ENCODE measurements at regions not wholly inside any gene's neighbourhood (a gene's known extent, or its start where the extent isn't known, plus 50 kb on each side); places are given as distances from the start of the nearest gene placed in this dataset.

DNA sequence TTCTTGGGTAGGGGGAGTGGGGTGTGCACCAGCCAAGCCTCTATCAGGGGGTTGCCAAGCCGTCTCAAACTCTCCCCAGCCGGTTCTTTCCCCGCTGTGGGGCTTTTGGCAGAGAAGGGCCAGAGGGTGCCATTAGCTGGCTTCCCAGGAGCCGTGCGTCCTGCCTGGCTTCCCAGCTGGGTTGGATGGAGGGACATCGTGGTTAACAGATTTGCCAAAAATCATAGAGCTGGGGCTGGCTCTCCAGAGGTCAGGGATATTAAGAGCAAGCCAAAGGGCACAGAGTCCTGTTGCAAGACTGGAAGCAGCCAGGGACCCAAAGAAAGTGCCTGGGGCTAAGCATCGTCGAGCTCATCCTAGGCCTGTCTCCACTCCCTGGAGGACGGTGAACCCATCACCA lies 104.6 kb upstream of the HES1 start:
- Mint-ChIP-seq H3K9me3 (no peaks in the 10 kb centered on the region), H3K4me1 (peaks cover 21% of the 10 kb centered on the region), H3K27me3 (ENCODE audit: insufficient read depth, low read depth, poor library complexity) (peaks cover 13% of the 10 kb centered on the region), H3K27ac (no peak overlapping the region), H3K36me3 (ENCODE audit: low read depth) (no peaks in the 10 kb centered on the region), H3K4me3 (no peak overlapping the region)
- Histone ChIP-seq H3K27me3 (ENCODE audit: insufficient read depth) (no peaks in the 10 kb centered on the region), H3K36me3 (ENCODE audit: insufficient read depth) (no peaks in the 10 kb centered on the region), H3K4me1 (ENCODE audit: insufficient read depth) (peaks cover 24% of the 10 kb centered on the region), H3K4me3 (no peak overlapping the region), H3K79me2 (replicated peaks; ENCODE audit: insufficient read depth) (no peaks in the 10 kb centered on the region), H4K20me1 (replicated peaks; ENCODE audit: insufficient read depth) (no peaks in the 10 kb centered on the region), H3K9me2 (ENCODE audit: insufficient read depth) (no peaks in the 10 kb centered on the region; the same call in 1 of the 2 replicates), H3F3A (replicated peaks; ENCODE audit: low read depth) (no peaks in the 10 kb centered on the region), H3K27ac (ENCODE audit: low read depth) (no peak overlapping the region), H3K4me2 (no peak overlapping the region), H2AFZ (no peak overlapping the region)
- ATAC-seq (no peak), DNase-seq (ENCODE audit: low spot score) (no peak)
- TF ChIP-seq, protein P1, sequence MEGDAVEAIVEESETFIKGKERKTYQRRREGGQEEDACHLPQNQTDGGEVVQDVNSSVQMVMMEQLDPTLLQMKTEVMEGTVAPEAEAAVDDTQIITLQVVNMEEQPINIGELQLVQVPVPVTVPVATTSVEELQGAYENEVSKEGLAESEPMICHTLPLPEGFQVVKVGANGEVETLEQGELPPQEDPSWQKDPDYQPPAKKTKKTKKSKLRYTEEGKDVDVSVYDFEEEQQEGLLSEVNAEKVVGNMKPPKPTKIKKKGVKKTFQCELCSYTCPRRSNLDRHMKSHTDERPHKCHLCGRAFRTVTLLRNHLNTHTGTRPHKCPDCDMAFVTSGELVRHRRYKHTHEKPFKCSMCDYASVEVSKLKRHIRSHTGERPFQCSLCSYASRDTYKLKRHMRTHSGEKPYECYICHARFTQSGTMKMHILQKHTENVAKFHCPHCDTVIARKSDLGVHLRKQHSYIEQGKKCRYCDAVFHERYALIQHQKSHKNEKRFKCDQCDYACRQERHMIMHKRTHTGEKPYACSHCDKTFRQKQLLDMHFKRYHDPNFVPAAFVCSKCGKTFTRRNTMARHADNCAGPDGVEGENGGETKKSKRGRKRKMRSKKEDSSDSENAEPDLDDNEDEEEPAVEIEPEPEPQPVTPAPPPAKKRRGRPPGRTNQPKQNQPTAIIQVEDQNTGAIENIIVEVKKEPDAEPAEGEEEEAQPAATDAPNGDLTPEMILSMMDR (conservative IDR thresholded peaks at IDR 0.05; ENCODE audit: low read depth in 2 of 2) = no peak
- TF ChIP-seq POLR2AphosphoS5 (IDR thresholded peaks at IDR 0.05; ENCODE audit: low read depth) (no peak), JUNB (IDR thresholded peaks at IDR 0.05; ENCODE audit: unreplicated experiment) (no peak), CREB1 (CRISPR knock-in tag; IDR thresholded peaks at IDR 0.05; ENCODE audit: low read depth) (no peak), ZNF331 (CRISPR knock-in tag; IDR thresholded peaks at IDR 0.05; ENCODE audit: low read depth) (no peak), STAT1 (IDR thresholded peaks at IDR 0.05; ENCODE audit: unreplicated experiment) (no peak)
- TF ChIP-seq, protein P2, sequence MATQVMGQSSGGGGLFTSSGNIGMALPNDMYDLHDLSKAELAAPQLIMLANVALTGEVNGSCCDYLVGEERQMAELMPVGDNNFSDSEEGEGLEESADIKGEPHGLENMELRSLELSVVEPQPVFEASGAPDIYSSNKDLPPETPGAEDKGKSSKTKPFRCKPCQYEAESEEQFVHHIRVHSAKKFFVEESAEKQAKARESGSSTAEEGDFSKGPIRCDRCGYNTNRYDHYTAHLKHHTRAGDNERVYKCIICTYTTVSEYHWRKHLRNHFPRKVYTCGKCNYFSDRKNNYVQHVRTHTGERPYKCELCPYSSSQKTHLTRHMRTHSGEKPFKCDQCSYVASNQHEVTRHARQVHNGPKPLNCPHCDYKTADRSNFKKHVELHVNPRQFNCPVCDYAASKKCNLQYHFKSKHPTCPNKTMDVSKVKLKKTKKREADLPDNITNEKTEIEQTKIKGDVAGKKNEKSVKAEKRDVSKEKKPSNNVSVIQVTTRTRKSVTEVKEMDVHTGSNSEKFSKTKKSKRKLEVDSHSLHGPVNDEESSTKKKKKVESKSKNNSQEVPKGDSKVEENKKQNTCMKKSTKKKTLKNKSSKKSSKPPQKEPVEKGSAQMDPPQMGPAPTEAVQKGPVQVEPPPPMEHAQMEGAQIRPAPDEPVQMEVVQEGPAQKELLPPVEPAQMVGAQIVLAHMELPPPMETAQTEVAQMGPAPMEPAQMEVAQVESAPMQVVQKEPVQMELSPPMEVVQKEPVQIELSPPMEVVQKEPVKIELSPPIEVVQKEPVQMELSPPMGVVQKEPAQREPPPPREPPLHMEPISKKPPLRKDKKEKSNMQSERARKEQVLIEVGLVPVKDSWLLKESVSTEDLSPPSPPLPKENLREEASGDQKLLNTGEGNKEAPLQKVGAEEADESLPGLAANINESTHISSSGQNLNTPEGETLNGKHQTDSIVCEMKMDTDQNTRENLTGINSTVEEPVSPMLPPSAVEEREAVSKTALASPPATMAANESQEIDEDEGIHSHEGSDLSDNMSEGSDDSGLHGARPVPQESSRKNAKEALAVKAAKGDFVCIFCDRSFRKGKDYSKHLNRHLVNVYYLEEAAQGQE (IDR thresholded peaks at IDR 0.05; ENCODE audit: unreplicated experiment) = no peak

DNA sequence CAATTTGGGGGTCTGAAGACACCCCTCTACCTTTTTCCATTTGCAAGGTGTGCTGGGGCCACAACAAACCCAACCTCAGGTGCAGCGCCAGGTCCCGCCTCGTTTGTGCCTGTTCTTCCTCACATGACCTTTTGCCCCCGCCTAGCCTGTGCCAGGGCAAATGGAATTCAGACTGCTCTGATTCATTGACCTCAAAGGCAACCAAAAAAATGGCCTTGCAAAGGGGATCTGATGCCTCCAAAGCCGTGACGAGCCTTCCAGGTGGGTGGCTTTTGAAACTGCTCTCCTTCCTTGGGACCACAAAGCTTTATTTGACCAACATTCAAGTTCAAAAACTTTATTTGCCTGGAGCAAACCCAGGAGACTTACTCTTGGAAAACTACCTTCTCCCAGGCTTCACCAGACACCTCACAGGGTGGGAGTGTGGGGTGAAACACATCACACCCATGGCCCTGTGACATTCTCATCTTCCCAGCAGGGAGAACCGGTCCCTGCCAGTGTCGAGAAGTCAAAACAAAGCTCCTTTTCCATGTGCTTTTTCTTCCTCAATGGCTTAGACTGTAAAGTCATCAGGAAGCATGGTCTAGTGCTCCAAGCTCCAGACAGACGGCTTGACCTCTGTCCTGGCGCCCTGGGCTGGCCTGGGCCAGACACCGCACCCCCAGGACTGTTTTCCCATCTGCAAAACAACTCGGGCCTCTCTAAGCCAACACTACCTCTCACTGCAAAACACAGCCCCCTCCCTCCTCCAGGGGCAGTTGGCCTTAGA lies 103.9 kb upstream of the HES1 start:
- H3F3A ChIP-seq (replicated peaks; ENCODE audit: low read depth) = no peaks in the 10 kb centered on the region
- peak overlapping the region; percentile 60; the same call in 1 of the 2 replicates for H3K4me2 ChIP-seq
- H3K36me3 ChIP-seq (ENCODE audit: insufficient read depth) = no peaks in the 10 kb centered on the region
- H3K4me1 ChIP-seq (ENCODE audit: insufficient read depth) = peaks cover 24% of the 10 kb centered on the region
- Mint-ChIP-seq H3K4me1 (peaks cover 21% of the 10 kb centered on the region), H3K9me3 (no peaks in the 10 kb centered on the region), H3K4me3 (no peak overlapping the region), H3K27me3 (ENCODE audit: insufficient read depth, low read depth, poor library complexity) (peaks cover 12% of the 10 kb centered on the region), H3K27ac (no peak overlapping the region), H3K36me3 (ENCODE audit: low read depth) (no peaks in the 10 kb centered on the region)
- no peak overlapping the region for H3K27ac ChIP-seq (ENCODE audit: low read depth)
- no peak for DNase-seq (ENCODE audit: low spot score)
- H3K79me2 ChIP-seq (replicated peaks; ENCODE audit: insufficient read depth) = no peaks in the 10 kb centered on the region
- TF ChIP-seq EZH2 (IDR thresholded peaks at IDR 0.05; ENCODE audit: low read depth, unreplicated experiment) = no peak
- no peak; the same call in 1 of the 3 replicates for ATAC-seq
- H3K4me3 ChIP-seq = no peak overlapping the region
- H3K27me3 ChIP-seq (ENCODE audit: insufficient read depth) = no peaks in the 10 kb centered on the region
- no peaks in the 10 kb centered on the region for H4K20me1 ChIP-seq (replicated peaks; ENCODE audit: insufficient read depth)
- H3K9me2 ChIP-seq (ENCODE audit: insufficient read depth) = no peaks in the 10 kb centered on the region; the same call in 1 of the 2 replicates
- peak overlapping the region; percentile 88 for H2AFZ ChIP-seq
